ENCODE measurements at regions not wholly inside any gene's neighbourhood (a gene's known extent, or its start where the extent isn't known, plus 50 kb on each side); places are given as distances from the start of the nearest gene placed in this dataset.

- H3K79me2 ChIP-seq (ENCODE audit: insufficient read depth, low read length): no peaks in the 10 kb centered on the region
- no peak overlapping the region for H3K27ac ChIP-seq (ENCODE audit: extremely low read length, insufficient read depth, low read length)
- CTCF ChIA-PET (ENCODE audit: low intra/inter-chr PET ratio, low total read pairs): no interaction called here
- no peaks in the 10 kb centered on the region for H3K4me1 ChIP-seq (ENCODE audit: insufficient read depth, low read length)
- in situ Hi-C loops (cut with HindIII; ENCODE audit: extremely low pct_ligation_motif_present, low pct_unique_long_range_greater_than_20kb): no loop called here
- DNase-seq (ENCODE audit: low spot score) (no peak), FAIRE-seq (no peak), ATAC-seq (no peak)
- POLR2A ChIA-PET: no interaction called here
- intact Hi-C loops (cut with micrococcal nuclease; ENCODE audit: unreplicated experiment): no loop called here
- TF ChIP-seq AKNA (CRISPR knock-in tag; IDR thresholded peaks at IDR 0.05; ENCODE audit: borderline replicate concordance): no peak
- TF ChIP-seq GATAD2A (CRISPR knock-in tag; IDR thresholded peaks at IDR 0.05): no peak
- no peak for TF ChIP-seq SNAI1 (CRISPR knock-in tag; IDR thresholded peaks at IDR 0.05; ENCODE audit: borderline replicate concordance)
- no peak for TF ChIP-seq SOX5 (CRISPR knock-in tag; IDR thresholded peaks at IDR 0.05; ENCODE audit: borderline replicate concordance)
- TF ChIP-seq FOSL2 (CRISPR knock-in tag; IDR thresholded peaks at IDR 0.05): no peak
- TF ChIP-seq ZNF839 (CRISPR knock-in tag; IDR thresholded peaks at IDR 0.05; ENCODE audit: borderline replicate concordance): no peak
- TF ChIP-seq KAT2B (IDR thresholded peaks at IDR 0.05; ENCODE audit: borderline replicate concordance, low read depth, low read length): no peak
- no peak for TF ChIP-seq FOSL1 (CRISPR knock-in tag; IDR thresholded peaks at IDR 0.05; ENCODE audit: borderline replicate concordance)
- TF ChIP-seq RCOR2 (CRISPR knock-in tag; IDR thresholded peaks at IDR 0.05): no peak
- TF ChIP-seq NCOR1 (IDR thresholded peaks at IDR 0.05; ENCODE audit: borderline replicate concordance, low read length): no peak
- no peak overlapping the region for H2AFZ ChIP-seq (ENCODE audit: low read length)
- H3K9me3 ChIP-seq (ENCODE audit: low read length): no peaks in the 10 kb centered on the region
- H3K4me3 ChIP-seq (replicated peaks in 1 of 3; ENCODE audit: insufficient read depth in 1 of 3, low read depth in 2 of 3, low read length in 3 of 3): no peak overlapping the region
- no peak overlapping the region for H3K4me2 ChIP-seq (ENCODE audit: low read depth, low read length)
- no peaks in the 10 kb centered on the region for H3K27me3 ChIP-seq (ENCODE audit: control insufficient read depth in 1 of 2, insufficient read depth in 2 of 2, low read length in 2 of 2)
- BruUV-seq (replicated peaks): no TSS peak
- H3K36me3 ChIP-seq (replicated peaks in 1 of 2; ENCODE audit: control insufficient read depth in 1 of 2, insufficient read depth in 2 of 2, low read length in 2 of 2): no peaks in the 10 kb centered on the region
- no peak overlapping the region for H3K9ac ChIP-seq (ENCODE audit: insufficient read depth, low read depth, low read length)
- 7% methylated on average over 4 of the region's 4 CpGs for WGBS (ENCODE audit: low lambda C conversion rate)
- no peaks in the 10 kb centered on the region for H4K20me1 ChIP-seq (ENCODE audit: insufficient read depth, low read length)
Measured at GRCh38 chr22:34293324-34293723, 373.0 kb upstream of the LARGE1 start.

All from HepG2 (cell line).